MM.1S (cell line): ENCODE measurements at regions not wholly inside any gene's neighbourhood (a gene's known extent, or its start where the extent isn't known, plus 50 kb on each side); places are given as distances from the start of the nearest gene placed in this dataset.

Experiments used
- EZH2 ChIP-seq: fragments of 300-600 bp; sonication (generic); optimal IDR thresholded peaks from 2 replicates; pipeline ENCODE3; 2017; ENCODE audit warnings: low read depth, mild to moderate bottlenecking, antibody characterized with exemption, low read length, mixed read lengths
- EZH2phosphoT487 ChIP-seq: fragments of 300-600 bp; sonication (generic); IDR thresholded peaks from 2 replicates; pipeline ENCODE4 v1.6.1; 2018; ENCODE audit warnings: antibody characterized with exemption, low read length
- TF ChIP-seq, protein P1 (sequence below): fragments of 300-600 bp; sonication (generic); IDR thresholded peaks from 2 replicates; pipeline ENCODE4 v1.5.1; 2016; ENCODE audit warnings: antibody characterized with exemption, low read length, mixed read lengths

DNA sequence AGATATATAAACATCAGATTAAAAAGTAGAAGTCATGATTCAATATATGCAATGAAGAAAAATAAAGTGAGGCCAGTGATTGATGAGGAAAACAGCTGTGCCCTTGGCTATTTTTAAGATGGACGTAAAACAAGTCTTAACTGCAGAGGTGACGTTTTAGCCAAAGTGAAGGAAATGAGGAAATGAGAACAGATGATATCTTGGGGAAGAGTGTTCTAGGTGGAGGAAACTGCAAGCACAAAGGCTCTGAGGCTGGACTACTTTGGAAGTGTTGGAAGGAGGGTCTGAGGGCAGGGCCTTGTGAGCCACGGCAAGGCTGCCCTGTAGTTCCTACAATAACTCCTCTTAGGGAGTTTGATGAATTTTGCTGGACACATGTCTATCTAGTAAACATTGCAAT, 140.5 kb upstream of the AKR1E2 start:
- TF ChIP-seq, protein P1, sequence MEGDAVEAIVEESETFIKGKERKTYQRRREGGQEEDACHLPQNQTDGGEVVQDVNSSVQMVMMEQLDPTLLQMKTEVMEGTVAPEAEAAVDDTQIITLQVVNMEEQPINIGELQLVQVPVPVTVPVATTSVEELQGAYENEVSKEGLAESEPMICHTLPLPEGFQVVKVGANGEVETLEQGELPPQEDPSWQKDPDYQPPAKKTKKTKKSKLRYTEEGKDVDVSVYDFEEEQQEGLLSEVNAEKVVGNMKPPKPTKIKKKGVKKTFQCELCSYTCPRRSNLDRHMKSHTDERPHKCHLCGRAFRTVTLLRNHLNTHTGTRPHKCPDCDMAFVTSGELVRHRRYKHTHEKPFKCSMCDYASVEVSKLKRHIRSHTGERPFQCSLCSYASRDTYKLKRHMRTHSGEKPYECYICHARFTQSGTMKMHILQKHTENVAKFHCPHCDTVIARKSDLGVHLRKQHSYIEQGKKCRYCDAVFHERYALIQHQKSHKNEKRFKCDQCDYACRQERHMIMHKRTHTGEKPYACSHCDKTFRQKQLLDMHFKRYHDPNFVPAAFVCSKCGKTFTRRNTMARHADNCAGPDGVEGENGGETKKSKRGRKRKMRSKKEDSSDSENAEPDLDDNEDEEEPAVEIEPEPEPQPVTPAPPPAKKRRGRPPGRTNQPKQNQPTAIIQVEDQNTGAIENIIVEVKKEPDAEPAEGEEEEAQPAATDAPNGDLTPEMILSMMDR: no peak
- TF ChIP-seq EZH2: no peak
- TF ChIP-seq EZH2phosphoT487: no peak
